GM20000 (cell line): ENCODE measurements at regions not wholly inside any gene's neighbourhood (a gene's known extent, or its start where the extent isn't known, plus 50 kb on each side); places are given as distances from the start of the nearest gene placed in this dataset.

Experiments used
- DNase-seq: peaks from one replicate; pipeline ENCODE4 v3.0.0; 2012; ENCODE audit warnings: low spot score
- CTCF ChIP-seq: IDR thresholded peaks from 2 replicates; pipeline ENCODE4 v1.5.1; 2012; ENCODE audit warnings: mild to moderate bottlenecking, control low read depth; ENCODE audit errors: extremely low read depth, missing control alignments

GRCh38 chr4:115278830-115279229, 165.4 kb upstream of the NDST4 start:
- no peak for DNase-seq
- no peak for TF ChIP-seq CTCF

- TF ChIP-seq CTCF = no peak
- no peak for DNase-seq
Observed at GRCh38 chr4:115275615-115276014, 162.2 kb upstream of the NDST4 start.

GRCh38 chr4:115274545-115274944, 161.1 kb upstream of the NDST4 start:
- DNase-seq = no peak
- no peak for TF ChIP-seq CTCF

- TF ChIP-seq CTCF = no peak
- DNase-seq = no peak
Observed at GRCh38 chr4:115272594-115272993, 159.2 kb upstream of the NDST4 start.

- no peak for DNase-seq
- TF ChIP-seq CTCF = no peak
Observed at GRCh38 chr4:115272185-115272584, 158.8 kb upstream of the NDST4 start.

- no peak for TF ChIP-seq CTCF
- DNase-seq = no peak
Observed at GRCh38 chr4:115260195-115260594, 146.8 kb upstream of the NDST4 start.

- no peak for TF ChIP-seq CTCF
- DNase-seq = no peak
Observed at GRCh38 chr4:115259642-115260041, 146.2 kb upstream of the NDST4 start.
